GM19395 (cell line): ENCODE measurements at regions not wholly inside any gene's neighbourhood (a gene's known extent, or its start where the extent isn't known, plus 50 kb on each side); places are given as distances from the start of the nearest gene placed in this dataset.
"Not testable (repeated sequence)": the region's sequence is repeated elsewhere in the genome, so short reads cannot be mapped to it uniquely, and the experiment has no call there.

Experiments
- ATAC-seq: cut with Tn5 transposase; IDR thresholded peaks from one replicate; pipeline ENCODE4 v1.9.1; 2021; ENCODE audit warnings: mild to moderate bottlenecking, moderate library complexity; ENCODE audit not compliant: unreplicated experiment

- not testable (repeated sequence) for ATAC-seq
Measured at GRCh38 chr17:30689266-30690000, 135.1 kb downstream of the CRLF3 start.

- ATAC-seq: not testable (repeated sequence)
Measured at GRCh38 chr17:30686538-30687479, 137.7 kb downstream of the CRLF3 start.

- not testable (repeated sequence) for ATAC-seq
Measured at GRCh38 chr17:30682280-30682679, 142.2 kb downstream of the CRLF3 start.

- ATAC-seq: not testable (repeated sequence)
Measured at GRCh38 chr17:30680681-30681080, 143.8 kb downstream of the CRLF3 start.

GRCh38 chr17:30677550-30678249, 146.8 kb downstream of the CRLF3 start:
- ATAC-seq: no peak

- not testable (repeated sequence) for ATAC-seq
Measured at GRCh38 chr17:30675777-30676492, 148.6 kb downstream of the CRLF3 start.

GRCh38 chr17:30669217-30669649, 155.3 kb downstream of the CRLF3 start:
- ATAC-seq: not testable (repeated sequence)

GRCh38 chr17:30668360-30669181, 155.9 kb downstream of the CRLF3 start:
- ATAC-seq: not testable (repeated sequence)

- not testable (repeated sequence) for ATAC-seq
Measured at GRCh38 chr17:30667657-30668359, 156.7 kb downstream of the CRLF3 start.

GRCh38 chr17:30666838-30667656, 157.4 kb downstream of the CRLF3 start:
- ATAC-seq: not testable (repeated sequence)

- ATAC-seq: not testable (repeated sequence)
Measured at GRCh38 chr17:30663727-30664455, 160.6 kb downstream of the CRLF3 start.

- not testable (repeated sequence) for ATAC-seq
Measured at GRCh38 chr17:30657148-30657547, 167.3 kb downstream of the CRLF3 start.

- ATAC-seq: not testable (repeated sequence)
Measured at GRCh38 chr17:30653038-30653437, 171.5 kb downstream of the CRLF3 start.

GRCh38 chr17:30650149-30650548, 172.9 kb downstream of the GOSR1 start:
- not testable (repeated sequence) for ATAC-seq

GRCh38 chr17:30648015-30648620, 170.9 kb downstream of the GOSR1 start:
- not testable (repeated sequence) for ATAC-seq

GRCh38 chr17:30645875-30646274, 168.7 kb downstream of the GOSR1 start:
- not testable (repeated sequence) for ATAC-seq

- not testable (repeated sequence) for ATAC-seq
Measured at GRCh38 chr17:30644713-30645112, 167.5 kb downstream of the GOSR1 start.
